Neural progenitor cell (in vitro differentiated cells): ENCODE measurements at regions not wholly inside any gene's neighbourhood (a gene's known extent, or its start where the extent isn't known, plus 50 kb on each side); places are given as distances from the start of the nearest gene placed in this dataset.

Experiments
- DNase-seq: peaks from one replicate; pipeline ENCODE4 v3.0.0-alpha.2; 2016; ENCODE audit warnings: low spot score
- H2AFZ ChIP-seq: fragments of 200-600 bp; sonication (generic); replicated peaks from 2 replicates; pipeline ENCODE4 v1.6.1; 2016; ENCODE audit warnings: antibody characterized with exemption
- H3F3A ChIP-seq: fragments of 200-600 bp; sonication (generic); 2 replicates; pipeline ENCODE4 v1.6.1; 2016; ENCODE audit warnings: antibody characterized with exemption, low read depth
- H3K27ac ChIP-seq: fragments of 200-600 bp; sonication (generic); 2 replicates; pipeline ENCODE4 v1.5.1; 2016; ENCODE audit warnings: mild to moderate bottlenecking
- H3K27me3 ChIP-seq: fragments of 200-600 bp; sonication (generic); 2 replicates; pipeline ENCODE4 v1.6.1; 2016; ENCODE audit warnings: mild to moderate bottlenecking, moderate library complexity
- H3K36me3 ChIP-seq: fragments of 200-600 bp; sonication (generic); 2 replicates; pipeline ENCODE4 v1.5.1; 2016
- H3K4me1 ChIP-seq: fragments of 200-600 bp; sonication (generic); 2 replicates; pipeline ENCODE4 v1.6.1; 2016; ENCODE audit warnings: mixed run types
- H3K4me2 ChIP-seq: fragments of 200-600 bp; sonication (generic); 2 replicates; pipeline ENCODE4 v1.6.1; 2016
- H3K4me3 ChIP-seq: fragments of 200-600 bp; sonication (generic); 2 replicates; pipeline ENCODE4 v1.5.1; 2016
- H3K79me2 ChIP-seq: fragments of 200-600 bp; sonication (generic); 2 replicates; pipeline ENCODE4 v1.6.1; 2016; ENCODE audit warnings: low read depth
- H3K9ac ChIP-seq: fragments of 200-600 bp; sonication (generic); 2 replicates; pipeline ENCODE4 v1.6.1; 2016
- H3K9me3 ChIP-seq: fragments of 200-600 bp; sonication (generic); 2 replicates; pipeline ENCODE4 v1.5.1; 2016; ENCODE audit warnings: low read depth
- H4K20me1 ChIP-seq: fragments of 200-600 bp; sonication (generic); 2 replicates; pipeline ENCODE4 v1.6.1; 2016; ENCODE audit warnings: low read depth
- H3K27ac Mint-ChIP-seq: 3 replicates; pipeline ENCODE4 v1.8.0; 2021; ENCODE audit warnings: mixed read lengths
- H3K27me3 Mint-ChIP-seq: 2 replicates; pipeline ENCODE4 v1.8.0; 2022; ENCODE audit warnings: low read depth, mild to moderate bottlenecking, inconsistent platforms, moderate library complexity, mixed read lengths; ENCODE audit not compliant: insufficient read depth
- H3K36me3 Mint-ChIP-seq: 3 replicates; pipeline ENCODE4 v1.8.0; 2021; ENCODE audit warnings: mixed read lengths
- H3K4me1 Mint-ChIP-seq: 3 replicates; pipeline ENCODE4 v1.8.0; 2021; ENCODE audit warnings: mixed read lengths
- H3K4me3 Mint-ChIP-seq: 3 replicates; pipeline ENCODE4 v1.8.0; 2021; ENCODE audit warnings: mild to moderate bottlenecking, moderate library complexity, mixed read lengths
- H3K9me3 Mint-ChIP-seq: 3 replicates; pipeline ENCODE4 v1.8.0; 2020; ENCODE audit warnings: mixed read lengths
- EZH2 ChIP-seq: fragments of 200-600 bp; sonication (generic); IDR thresholded peaks from 2 replicates; pipeline ENCODE4 v1.6.1; 2017; ENCODE audit warnings: antibody characterized with exemption, mild to moderate bottlenecking, moderate library complexity
- EZH2phosphoT487 ChIP-seq: fragments of 200-600 bp; sonication (generic); IDR thresholded peaks from 2 replicates; pipeline ENCODE4 v1.6.1; 2017; ENCODE audit warnings: antibody characterized with exemption
- TF ChIP-seq, protein P1 (sequence below): fragments of 200-600 bp; sonication (generic); IDR thresholded peaks from 2 replicates; pipeline ENCODE4 v1.5.1; 2017; ENCODE audit warnings: antibody characterized with exemption, mild to moderate bottlenecking

DNA sequence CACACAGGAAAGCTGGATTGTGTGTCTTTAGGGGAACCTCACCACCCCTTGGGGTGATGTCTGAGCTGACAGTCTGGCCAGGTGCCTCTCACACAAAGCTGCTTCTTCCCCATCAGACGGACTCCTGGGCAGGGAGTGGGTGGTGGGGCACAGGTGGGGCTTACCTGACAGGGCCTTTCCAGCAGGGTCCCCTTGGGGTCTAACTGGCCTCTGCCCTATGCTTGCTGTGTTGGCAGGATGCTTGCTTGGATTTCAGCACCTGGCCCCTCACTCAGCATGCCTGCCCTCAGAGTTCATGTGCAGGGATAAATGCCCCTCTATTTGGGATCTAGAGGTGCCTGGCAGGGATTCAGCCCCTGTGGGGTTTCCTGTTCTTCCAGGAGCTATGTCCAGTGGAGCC lies 496.9 kb upstream of the ZMIZ1 start:
- H3K27me3 Mint-ChIP-seq = peaks cover 9% of the 10 kb centered on the region
- H3K79me2 ChIP-seq = no peaks in the 10 kb centered on the region
- no peaks in the 10 kb centered on the region for H3K36me3 ChIP-seq
- peaks cover 49% of the 10 kb centered on the region for H3K4me1 Mint-ChIP-seq
- no peak overlapping the region for H3K27ac ChIP-seq
- no peak overlapping the region for H2AFZ ChIP-seq
- no peaks in the 10 kb centered on the region for H3F3A ChIP-seq
- TF ChIP-seq, protein P1, sequence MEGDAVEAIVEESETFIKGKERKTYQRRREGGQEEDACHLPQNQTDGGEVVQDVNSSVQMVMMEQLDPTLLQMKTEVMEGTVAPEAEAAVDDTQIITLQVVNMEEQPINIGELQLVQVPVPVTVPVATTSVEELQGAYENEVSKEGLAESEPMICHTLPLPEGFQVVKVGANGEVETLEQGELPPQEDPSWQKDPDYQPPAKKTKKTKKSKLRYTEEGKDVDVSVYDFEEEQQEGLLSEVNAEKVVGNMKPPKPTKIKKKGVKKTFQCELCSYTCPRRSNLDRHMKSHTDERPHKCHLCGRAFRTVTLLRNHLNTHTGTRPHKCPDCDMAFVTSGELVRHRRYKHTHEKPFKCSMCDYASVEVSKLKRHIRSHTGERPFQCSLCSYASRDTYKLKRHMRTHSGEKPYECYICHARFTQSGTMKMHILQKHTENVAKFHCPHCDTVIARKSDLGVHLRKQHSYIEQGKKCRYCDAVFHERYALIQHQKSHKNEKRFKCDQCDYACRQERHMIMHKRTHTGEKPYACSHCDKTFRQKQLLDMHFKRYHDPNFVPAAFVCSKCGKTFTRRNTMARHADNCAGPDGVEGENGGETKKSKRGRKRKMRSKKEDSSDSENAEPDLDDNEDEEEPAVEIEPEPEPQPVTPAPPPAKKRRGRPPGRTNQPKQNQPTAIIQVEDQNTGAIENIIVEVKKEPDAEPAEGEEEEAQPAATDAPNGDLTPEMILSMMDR = no peak
- H3K4me3 Mint-ChIP-seq = no peak overlapping the region
- H3K9me3 Mint-ChIP-seq = peaks cover 5% of the 10 kb centered on the region
- no peaks in the 10 kb centered on the region for H3K9me3 ChIP-seq
- no peaks in the 10 kb centered on the region for H3K27me3 ChIP-seq
- H4K20me1 ChIP-seq = no peaks in the 10 kb centered on the region
- H3K9ac ChIP-seq = no peak overlapping the region
- no peak overlapping the region for H3K27ac Mint-ChIP-seq
- H3K4me2 ChIP-seq = no peak overlapping the region
- no peaks in the 10 kb centered on the region for H3K36me3 Mint-ChIP-seq
- H3K4me3 ChIP-seq = no peak overlapping the region
- peaks cover 11% of the 10 kb centered on the region for H3K4me1 ChIP-seq
- DNase-seq = no peak

DNA sequence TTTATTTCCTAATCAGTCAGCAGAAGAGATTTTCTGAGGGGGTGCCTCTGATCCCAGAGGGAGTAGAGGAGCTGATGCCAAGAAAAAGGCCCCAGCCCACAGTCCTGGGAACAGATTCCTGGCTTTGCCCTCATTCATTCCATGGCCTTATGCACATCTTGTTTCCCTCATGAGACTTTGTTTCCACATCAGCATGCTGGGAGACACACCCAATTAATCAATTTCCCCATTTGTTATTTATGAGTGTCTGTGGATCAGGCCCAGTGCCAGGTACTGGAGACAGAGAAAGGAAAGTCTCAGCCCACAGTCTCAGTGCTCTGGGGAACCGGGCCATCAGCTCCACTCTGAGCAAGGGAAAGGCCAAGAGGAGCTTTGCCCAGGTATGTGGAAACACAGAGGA lies 496.2 kb upstream of the ZMIZ1 start:
- H3K27ac ChIP-seq = no peak overlapping the region
- TF ChIP-seq EZH2phosphoT487 (no peak), EZH2 (no peak)
- TF ChIP-seq, protein P1 = no peak
- H3K36me3 Mint-ChIP-seq = no peaks in the 10 kb centered on the region
- no peaks in the 10 kb centered on the region for H4K20me1 ChIP-seq
- H3K4me1 ChIP-seq = peaks cover 7% of the 10 kb centered on the region
- peaks cover 9% of the 10 kb centered on the region for H3K27me3 Mint-ChIP-seq
- H3K27me3 ChIP-seq = no peaks in the 10 kb centered on the region
- no peaks in the 10 kb centered on the region for H3K36me3 ChIP-seq
- no peak overlapping the region for H3K9ac ChIP-seq
- H3K9me3 ChIP-seq = no peaks in the 10 kb centered on the region
- H3K79me2 ChIP-seq = no peaks in the 10 kb centered on the region
- H3K4me2 ChIP-seq = no peak overlapping the region
- H3K27ac Mint-ChIP-seq = peak overlapping the region; percentile 14
- peaks cover 5% of the 10 kb centered on the region for H3K9me3 Mint-ChIP-seq
- DNase-seq = no peak
- H3K4me1 Mint-ChIP-seq = peaks cover 42% of the 10 kb centered on the region
- H3F3A ChIP-seq = no peaks in the 10 kb centered on the region
- H3K4me3 ChIP-seq = no peak overlapping the region
- no peak overlapping the region for H2AFZ ChIP-seq
- H3K4me3 Mint-ChIP-seq = no peak overlapping the region

DNA sequence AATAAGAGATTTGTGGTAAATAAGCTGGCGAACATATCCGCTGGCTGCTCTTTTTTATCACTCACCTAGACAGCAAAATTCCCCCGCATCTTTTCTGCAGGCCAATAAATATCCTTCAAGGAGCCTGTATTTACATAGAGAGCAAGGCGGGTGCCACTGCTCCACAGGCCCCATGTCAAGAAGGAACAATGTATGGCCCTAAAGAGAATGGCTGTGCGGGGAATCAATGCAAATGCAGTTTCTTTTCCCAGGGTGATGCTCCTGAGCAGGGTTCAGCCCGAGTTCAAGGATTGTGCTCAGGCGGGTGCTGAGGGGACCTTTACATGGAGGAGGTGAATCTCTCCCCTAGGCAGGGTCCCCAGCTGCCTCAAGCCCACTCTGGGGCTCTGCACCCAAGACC lies 494.2 kb upstream of the ZMIZ1 start:
- Histone ChIP-seq H3K9me3 (no peaks in the 10 kb centered on the region), H2AFZ (no peak overlapping the region), H3K4me1 (peaks cover 2% of the 10 kb centered on the region), H3K4me3 (no peak overlapping the region), H4K20me1 (no peaks in the 10 kb centered on the region), H3K4me2 (no peak overlapping the region), H3K27ac (no peak overlapping the region), H3K79me2 (no peaks in the 10 kb centered on the region), H3K27me3 (no peaks in the 10 kb centered on the region), H3K36me3 (no peaks in the 10 kb centered on the region), H3K9ac (no peak overlapping the region), H3F3A (no peaks in the 10 kb centered on the region)
- Mint-ChIP-seq H3K27me3 (peaks cover 9% of the 10 kb centered on the region), H3K36me3 (no peaks in the 10 kb centered on the region), H3K4me3 (no peak overlapping the region), H3K27ac (no peak overlapping the region), H3K4me1 (peaks cover 31% of the 10 kb centered on the region), H3K9me3 (no peaks in the 10 kb centered on the region)
- DNase-seq = no peak
- TF ChIP-seq, protein P1 = no peak

DNA sequence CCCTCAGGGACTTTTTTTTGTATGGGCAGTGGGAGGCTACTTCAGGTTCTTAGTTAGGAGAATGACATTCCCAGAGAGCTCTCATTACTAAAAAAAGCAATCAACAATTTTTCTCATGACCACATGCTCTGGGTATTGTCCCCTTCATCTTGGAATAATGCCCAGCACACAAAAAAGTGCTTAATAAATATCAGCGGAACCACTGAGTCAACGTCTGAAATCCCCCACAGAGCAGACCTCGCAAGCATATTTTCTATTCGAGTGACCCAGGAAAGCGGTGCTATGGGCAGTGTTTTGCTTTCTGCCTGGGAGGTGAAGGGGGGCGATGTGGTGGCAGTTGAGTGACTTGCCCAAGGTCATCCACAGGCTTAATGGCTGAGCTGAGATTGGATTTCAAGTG lies 493.4 kb upstream of the ZMIZ1 start:
- H3K79me2 ChIP-seq = no peaks in the 10 kb centered on the region
- no peak overlapping the region for H3K4me3 Mint-ChIP-seq
- no peak overlapping the region for H3K4me3 ChIP-seq
- no peaks in the 10 kb centered on the region for H3K36me3 ChIP-seq
- H4K20me1 ChIP-seq = no peaks in the 10 kb centered on the region
- no peaks in the 10 kb centered on the region for H3K27me3 ChIP-seq
- H3F3A ChIP-seq = no peaks in the 10 kb centered on the region
- peaks cover 9% of the 10 kb centered on the region for H3K27me3 Mint-ChIP-seq
- H2AFZ ChIP-seq = no peak overlapping the region
- H3K36me3 Mint-ChIP-seq = no peaks in the 10 kb centered on the region
- no peak for TF ChIP-seq EZH2
- TF ChIP-seq, protein P1 = no peak
- TF ChIP-seq EZH2phosphoT487 = no peak
- H3K9ac ChIP-seq = no peak overlapping the region
- no peaks in the 10 kb centered on the region for H3K9me3 ChIP-seq
- peaks cover 11% of the 10 kb centered on the region for H3K4me1 ChIP-seq
- H3K4me1 Mint-ChIP-seq = peaks cover 30% of the 10 kb centered on the region
- DNase-seq = no peak
- no peak overlapping the region for H3K27ac Mint-ChIP-seq
- H3K4me2 ChIP-seq = no peak overlapping the region
- no peak overlapping the region for H3K27ac ChIP-seq
- H3K9me3 Mint-ChIP-seq = no peaks in the 10 kb centered on the region
